ENCODE measurements at regions not wholly inside any gene's neighbourhood (a gene's known extent, or its start where the extent isn't known, plus 50 kb on each side); places are given as distances from the start of the nearest gene placed in this dataset.

GRCh38 chr4:96134806-96135205 is 294.9 kb downstream of the PDHA2 start:
- intact Hi-C loops (cut with DNase I; ENCODE audit: low total_unique reads) = loop anchor here (5.0 kb wide), 1 partner anchor 242 kb away; no protein-coding TSS in a partner anchor
- no peak overlapping the region for H3K4me3 ChIP-seq (ENCODE audit: low read depth, poor library complexity, severe bottlenecking)
- no peak for DNase-seq (ENCODE audit: low spot score in 2 of 2)
- no peak for TF ChIP-seq POLR2A (IDR thresholded peaks at IDR 0.05)
- TF ChIP-seq CTCF (IDR thresholded peaks at IDR 0.05) = no peak
- 87 to 94% methylated on average over 2 of the region's 2 CpGs for WGBS, 2 donors

DNA sequence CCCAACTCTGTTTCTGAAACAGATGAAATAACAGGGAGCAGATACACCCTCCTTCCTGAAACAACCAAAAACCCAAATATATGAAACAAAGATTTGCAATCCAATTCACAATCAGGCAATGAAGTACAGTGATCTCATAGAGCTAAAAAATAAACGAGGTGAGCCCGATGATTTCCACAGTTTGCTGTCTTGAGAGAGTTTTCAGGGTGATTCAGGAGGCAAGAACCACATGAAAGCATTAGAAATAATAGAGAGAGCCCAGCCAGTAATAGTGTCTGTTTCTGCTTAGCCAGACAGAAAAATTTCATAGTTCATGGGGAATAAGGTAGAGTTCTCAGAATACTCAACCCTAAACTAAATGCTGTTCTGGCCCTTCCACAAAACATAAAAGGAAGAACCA is 296.2 kb downstream of the PDHA2 start:
- no peak overlapping the region for H3K4me3 ChIP-seq (ENCODE audit: low read depth, poor library complexity, severe bottlenecking)
- no peak for DNase-seq (ENCODE audit: low spot score in 2 of 2)
- WGBS, 2 donors = 59 to 67% methylated on average over 2 of the region's 2 CpGs
- no peak for TF ChIP-seq POLR2A (IDR thresholded peaks at IDR 0.05)
- TF ChIP-seq CTCF (IDR thresholded peaks at IDR 0.05) = no peak
- intact Hi-C loops (cut with DNase I; ENCODE audit: low total_unique reads) = loop anchor here (5.0 kb wide), 1 partner anchor 241 kb away; no protein-coding TSS in a partner anchor

- DNase-seq (ENCODE audit: low spot score in 2 of 2) = no peak
- TF ChIP-seq CTCF (IDR thresholded peaks at IDR 0.05) = no peak
- no peak for TF ChIP-seq POLR2A (IDR thresholded peaks at IDR 0.05)
- intact Hi-C loops (cut with DNase I; ENCODE audit: low total_unique reads) = loop anchor here (5.0 kb wide), 1 partner anchor 238 kb away; no protein-coding TSS in a partner anchor
- WGBS, 2 donors = 93 to 97% methylated on average over 14 of the region's 14 CpGs
- H3K4me3 ChIP-seq (ENCODE audit: low read depth, poor library complexity, severe bottlenecking) = no peak overlapping the region
Measured at GRCh38 chr4:96139251-96139929, 299.5 kb downstream of the PDHA2 start.

DNA sequence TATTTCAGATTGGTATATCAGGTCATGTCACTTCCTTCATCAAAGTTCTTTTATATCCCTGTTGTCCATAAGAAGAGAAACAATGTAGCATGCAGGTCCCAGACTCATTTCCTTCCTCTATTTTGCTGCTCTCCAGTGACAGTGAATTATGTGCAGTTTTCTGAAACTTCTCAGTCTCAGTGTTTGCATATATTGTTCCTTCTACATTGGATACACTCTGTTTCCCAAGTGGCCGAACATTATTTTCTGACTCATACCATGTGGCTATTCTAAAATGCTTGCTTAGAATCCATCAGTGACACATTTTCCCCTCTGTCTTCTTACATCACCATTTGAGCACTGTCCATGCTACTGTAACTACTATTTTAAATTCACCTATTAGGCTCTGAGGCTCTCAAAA is 305.7 kb downstream of the PDHA2 start:
- intact Hi-C loops (cut with DNase I; ENCODE audit: low total_unique reads) = no loop called here
- 50 to 67% methylated on average over 1 of the region's 1 CpG for WGBS, 2 donors
- TF ChIP-seq POLR2A (IDR thresholded peaks at IDR 0.05) (no peak), CTCF (IDR thresholded peaks at IDR 0.05) (no peak)
- DNase-seq (ENCODE audit: low spot score in 2 of 2) = no peak
- no peak overlapping the region for H3K4me3 ChIP-seq (ENCODE audit: low read depth, poor library complexity, severe bottlenecking)

DNA sequence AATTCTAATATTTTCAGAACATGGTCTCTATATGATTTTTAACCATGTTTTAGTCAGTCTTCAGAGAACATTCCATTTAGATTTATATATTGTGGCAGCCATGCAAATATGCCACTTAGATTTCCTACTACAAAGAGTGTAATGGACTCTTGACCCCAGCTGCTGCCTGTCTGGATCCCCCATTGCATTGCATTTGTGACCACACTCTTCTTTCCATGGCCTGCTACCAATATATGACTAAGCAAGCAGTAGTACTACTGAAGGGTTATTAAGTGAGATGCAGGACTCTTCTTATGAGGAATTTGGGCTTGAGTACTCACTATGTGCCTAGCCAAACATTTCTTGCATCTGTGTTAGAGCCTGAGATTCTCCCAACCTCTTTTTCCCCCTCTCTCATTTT is 306.8 kb downstream of the PDHA2 start:
- intact Hi-C loops (cut with DNase I; ENCODE audit: low total_unique reads) = no loop called here
- no peak for DNase-seq (ENCODE audit: low spot score in 2 of 2)
- H3K4me3 ChIP-seq (ENCODE audit: low read depth, poor library complexity, severe bottlenecking) = no peak overlapping the region
- no peak for TF ChIP-seq CTCF (IDR thresholded peaks at IDR 0.05)
- TF ChIP-seq POLR2A (IDR thresholded peaks at IDR 0.05) = no peak

DNA sequence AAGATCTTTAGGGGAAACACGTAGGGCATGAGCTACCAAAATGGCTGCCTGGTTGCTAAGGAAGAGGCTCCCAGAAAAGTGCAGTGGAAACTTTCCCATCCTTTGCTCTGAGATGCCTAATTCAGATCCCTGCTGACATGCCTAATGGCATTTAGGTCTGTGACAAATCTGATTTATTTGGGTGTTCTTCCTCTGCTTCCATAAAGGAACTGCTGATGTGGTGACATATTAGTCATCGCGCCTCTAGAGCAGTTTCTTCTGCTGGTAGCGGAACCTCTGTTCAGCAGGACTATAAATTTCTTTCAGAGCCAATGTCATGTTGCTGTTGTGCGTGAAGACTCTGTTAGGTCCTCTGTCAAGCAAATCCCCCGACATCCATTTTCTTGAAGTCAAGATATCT is 310.0 kb downstream of the PDHA2 start:
- TF ChIP-seq CTCF (IDR thresholded peaks at IDR 0.05) (no peak), POLR2A (IDR thresholded peaks at IDR 0.05) (no peak)
- no peak overlapping the region for H3K4me3 ChIP-seq (ENCODE audit: low read depth, poor library complexity, severe bottlenecking)
- DNase-seq (ENCODE audit: low spot score in 2 of 2) = no peak
- WGBS, 2 donors = 77 to 88% methylated on average over 6 of the region's 6 CpGs
- intact Hi-C loops (cut with DNase I; ENCODE audit: low total_unique reads) = no loop called here
